ENCODE measurements at regions not wholly inside any gene's neighbourhood (a gene's known extent, or its start where the extent isn't known, plus 50 kb on each side); places are given as distances from the start of the nearest gene placed in this dataset.

- H3K4me3 Mint-ChIP-seq: peak overlapping the region in 1 of 8 donors; percentile 47
- H3K27me3 Mint-ChIP-seq: no peaks in the 10 kb centered on the region
- H3K9me3 Mint-ChIP-seq: peaks cover 0 to 3% (median 0%) of the 10 kb centered on the region in 7 donors
- no peak for ATAC-seq (ENCODE audit: low read depth in 2 of 2)
- no peaks in the 10 kb centered on the region for H3K4me1 Mint-ChIP-seq
- H3K27ac Mint-ChIP-seq: no peak overlapping the region
- H3K36me3 Mint-ChIP-seq: no peaks in the 10 kb centered on the region
- no peak for DNase-seq
These were observed 60.2 kb downstream of the ADAMTS1 start for GRCh38 chr21:26784974-26785373.

- Mint-ChIP-seq H3K9me3 (peaks cover 0 to 3% (median 0%) of the 10 kb centered on the region in 7 donors), H3K4me1 (no peaks in the 10 kb centered on the region), H3K27me3 (no peaks in the 10 kb centered on the region), H3K27ac (no peak overlapping the region), H3K4me3 (no peak overlapping the region), H3K36me3 (no peaks in the 10 kb centered on the region)
- DNase-seq: no peak
- no peak for ATAC-seq (ENCODE audit: low read depth in 2 of 2)
These were observed 61.6 kb downstream of the ADAMTS1 start for GRCh38 chr21:26783466-26784195.

GRCh38 chr21:26782747-26783146, 62.5 kb downstream of the ADAMTS1 start:
- H3K27ac Mint-ChIP-seq: no peak overlapping the region
- peaks cover 0 to 3% (median 0%) of the 10 kb centered on the region in 7 donors for H3K9me3 Mint-ChIP-seq
- ATAC-seq (ENCODE audit: low read depth in 2 of 2) (no peak), DNase-seq (no peak)
- no peaks in the 10 kb centered on the region for H3K36me3 Mint-ChIP-seq
- H3K4me3 Mint-ChIP-seq: no peak overlapping the region
- H3K4me1 Mint-ChIP-seq: no peaks in the 10 kb centered on the region
- no peaks in the 10 kb centered on the region for H3K27me3 Mint-ChIP-seq

- ATAC-seq (ENCODE audit: low read depth in 2 of 2) (no peak), DNase-seq (no peak)
- H3K4me1 Mint-ChIP-seq: no peaks in the 10 kb centered on the region
- no peak overlapping the region for H3K4me3 Mint-ChIP-seq
- no peaks in the 10 kb centered on the region for H3K36me3 Mint-ChIP-seq
- peaks cover 0 to 3% (median 0%) of the 10 kb centered on the region in 7 donors for H3K9me3 Mint-ChIP-seq
- H3K27ac Mint-ChIP-seq: no peak overlapping the region
- no peaks in the 10 kb centered on the region for H3K27me3 Mint-ChIP-seq
These were observed 62.9 kb downstream of the ADAMTS1 start for GRCh38 chr21:26782331-26782730.

GRCh38 chr21:26781331-26781730, 63.9 kb downstream of the ADAMTS1 start:
- Mint-ChIP-seq H3K4me1 (no peaks in the 10 kb centered on the region), H3K27me3 (peaks cover 0 to 3% (median 0%) of the 10 kb centered on the region in 3 donors), H3K27ac (no peak overlapping the region), H3K4me3 (no peak overlapping the region), H3K36me3 (no peaks in the 10 kb centered on the region), H3K9me3 (peaks cover 0 to 3% (median 0%) of the 10 kb centered on the region in 7 donors)
- DNase-seq (no peak), ATAC-seq (ENCODE audit: low read depth in 2 of 2) (no peak)

GRCh38 chr21:26777166-26777565, 68.0 kb downstream of the ADAMTS1 start:
- H3K27ac Mint-ChIP-seq: no peak overlapping the region
- H3K4me3 Mint-ChIP-seq: no peak overlapping the region
- H3K27me3 Mint-ChIP-seq: peaks cover 0 to 3% (median 0%) of the 10 kb centered on the region in 3 donors
- H3K4me1 Mint-ChIP-seq: no peaks in the 10 kb centered on the region
- no peaks in the 10 kb centered on the region for H3K36me3 Mint-ChIP-seq
- DNase-seq (no peak), ATAC-seq (ENCODE audit: low read depth in 2 of 2) (no peak)
- peaks cover 0 to 3% (median 0%) of the 10 kb centered on the region in 7 donors for H3K9me3 Mint-ChIP-seq

- no peaks in the 10 kb centered on the region for H3K36me3 Mint-ChIP-seq
- no peak overlapping the region for H3K27ac Mint-ChIP-seq
- peaks cover 0 to 3% (median 0%) of the 10 kb centered on the region in 3 donors for H3K27me3 Mint-ChIP-seq
- ATAC-seq (ENCODE audit: low read depth in 2 of 2): no peak
- peaks cover 0 to 3% (median 0%) of the 10 kb centered on the region in 7 donors for H3K9me3 Mint-ChIP-seq
- H3K4me1 Mint-ChIP-seq: no peaks in the 10 kb centered on the region
- DNase-seq: no peak
- no peak overlapping the region for H3K4me3 Mint-ChIP-seq
These were observed 68.7 kb downstream of the ADAMTS1 start for GRCh38 chr21:26776310-26777021.

- H3K27me3 Mint-ChIP-seq: peaks cover 0 to 8% (median 0%) of the 10 kb centered on the region in 3 donors
- no peak overlapping the region for H3K27ac Mint-ChIP-seq
- DNase-seq: no peak
- no peaks in the 10 kb centered on the region for H3K9me3 Mint-ChIP-seq
- H3K4me1 Mint-ChIP-seq: no peaks in the 10 kb centered on the region
- no peak overlapping the region for H3K4me3 Mint-ChIP-seq
- H3K36me3 Mint-ChIP-seq: no peaks in the 10 kb centered on the region
- no peak for ATAC-seq (ENCODE audit: low read depth in 2 of 2)
These were observed 72.2 kb downstream of the ADAMTS1 start for GRCh38 chr21:26773058-26773457.

GRCh38 chr21:26769613-26770188, 75.5 kb downstream of the ADAMTS1 start:
- Mint-ChIP-seq H3K27ac (no peak overlapping the region), H3K9me3 (no peaks in the 10 kb centered on the region), H3K4me3 (no peak overlapping the region), H3K36me3 (no peaks in the 10 kb centered on the region), H3K4me1 (no peaks in the 10 kb centered on the region), H3K27me3 (peaks cover 0 to 4% (median 0%) of the 10 kb centered on the region in 3 donors)
- ATAC-seq (ENCODE audit: low read depth in 2 of 2): no peak
- no peak for DNase-seq

GRCh38 chr21:26766826-26767325, 78.3 kb downstream of the ADAMTS1 start:
- DNase-seq (no peak), ATAC-seq (ENCODE audit: low read depth in 2 of 2) (no peak)
- no peaks in the 10 kb centered on the region for H3K36me3 Mint-ChIP-seq
- peaks cover 0 to 4% (median 0%) of the 10 kb centered on the region in 3 donors for H3K27me3 Mint-ChIP-seq
- H3K9me3 Mint-ChIP-seq: no peaks in the 10 kb centered on the region
- no peak overlapping the region for H3K4me3 Mint-ChIP-seq
- H3K4me1 Mint-ChIP-seq: no peaks in the 10 kb centered on the region
- H3K27ac Mint-ChIP-seq: no peak overlapping the region

- Mint-ChIP-seq H3K36me3 (no peaks in the 10 kb centered on the region), H3K4me1 (no peaks in the 10 kb centered on the region), H3K9me3 (no peaks in the 10 kb centered on the region), H3K4me3 (no peak overlapping the region), H3K27me3 (peaks cover 4 to 17% (median 4%) of the 10 kb centered on the region in 3 donors), H3K27ac (no peak overlapping the region)
- ATAC-seq (ENCODE audit: low read depth in 2 of 2) (no peak), DNase-seq (no peak)
These were observed 83.9 kb downstream of the ADAMTS1 start for GRCh38 chr21:26761174-26761915.

- ATAC-seq (ENCODE audit: low read depth in 2 of 2): no peak
- H3K27me3 Mint-ChIP-seq: peaks cover 4 to 17% (median 4%) of the 10 kb centered on the region in 3 donors
- no peak for DNase-seq
- no peaks in the 10 kb centered on the region for H3K4me1 Mint-ChIP-seq
- no peak overlapping the region for H3K27ac Mint-ChIP-seq
- H3K36me3 Mint-ChIP-seq: no peaks in the 10 kb centered on the region
- H3K9me3 Mint-ChIP-seq: no peaks in the 10 kb centered on the region
- H3K4me3 Mint-ChIP-seq: no peak overlapping the region
These were observed 85.5 kb downstream of the ADAMTS1 start for GRCh38 chr21:26759731-26760130.

Measured in naive B cell (primary cell).